ENCODE measurements at regions not wholly inside any gene's neighbourhood (a gene's known extent, or its start where the extent isn't known, plus 50 kb on each side); places are given as distances from the start of the nearest gene placed in this dataset.

DNA sequence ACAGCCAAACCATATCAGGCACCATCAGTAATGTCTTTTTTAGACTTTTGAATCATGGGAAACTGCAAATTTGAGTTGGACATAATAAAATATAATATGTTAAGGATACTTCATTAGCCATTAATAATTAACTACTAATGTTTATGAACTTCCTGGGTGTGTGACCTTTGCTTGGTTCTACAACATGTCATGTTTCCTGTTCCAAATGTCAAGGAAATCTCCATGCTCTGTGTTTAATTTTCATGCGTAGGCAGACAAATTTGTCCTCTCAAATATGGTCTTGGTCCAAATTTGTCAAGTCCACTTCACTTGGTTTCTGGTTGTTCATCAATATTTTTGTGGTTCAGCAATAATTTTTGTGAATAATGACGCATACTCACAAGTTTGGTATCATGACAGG is 410.5 kb downstream of the BMP2 start:
- no peak for DNase-seq

DNA sequence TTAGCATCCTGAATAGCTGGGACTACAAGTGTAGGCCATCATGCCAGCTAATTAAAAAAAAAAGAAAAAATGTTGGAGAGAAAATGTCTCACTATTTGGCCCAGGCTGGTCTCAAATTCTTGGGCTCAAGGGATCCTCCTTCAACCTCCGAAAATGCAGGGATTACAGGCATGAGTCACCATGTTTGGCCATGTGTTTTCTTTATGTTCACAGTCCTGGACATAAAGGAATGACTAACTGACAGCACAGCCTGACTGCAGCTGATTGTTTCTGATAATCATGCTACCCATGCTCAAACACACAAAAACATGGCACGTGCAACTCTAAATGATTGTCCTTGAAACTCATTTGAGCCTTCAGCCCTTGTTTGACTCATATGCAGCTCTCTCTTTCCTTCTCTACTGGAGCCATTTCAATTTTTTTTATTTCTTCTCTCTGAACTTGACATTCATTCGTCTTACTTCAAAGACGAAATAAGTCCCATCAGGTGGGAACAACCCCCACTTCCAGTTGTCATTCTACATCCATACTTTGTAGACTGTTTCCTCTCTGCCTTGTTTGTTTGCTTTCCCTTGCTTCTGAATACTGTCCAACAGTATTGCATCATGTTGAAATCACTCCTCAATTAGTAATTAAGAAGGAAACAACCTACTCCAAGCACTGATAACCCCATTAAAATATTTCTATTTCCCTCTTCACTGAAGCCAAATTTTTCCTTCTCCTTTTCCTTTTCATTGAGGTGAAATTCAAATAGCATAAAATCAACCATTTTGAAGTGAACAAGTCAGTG is 413.0 kb downstream of the BMP2 start:
- no peak for DNase-seq

DNA sequence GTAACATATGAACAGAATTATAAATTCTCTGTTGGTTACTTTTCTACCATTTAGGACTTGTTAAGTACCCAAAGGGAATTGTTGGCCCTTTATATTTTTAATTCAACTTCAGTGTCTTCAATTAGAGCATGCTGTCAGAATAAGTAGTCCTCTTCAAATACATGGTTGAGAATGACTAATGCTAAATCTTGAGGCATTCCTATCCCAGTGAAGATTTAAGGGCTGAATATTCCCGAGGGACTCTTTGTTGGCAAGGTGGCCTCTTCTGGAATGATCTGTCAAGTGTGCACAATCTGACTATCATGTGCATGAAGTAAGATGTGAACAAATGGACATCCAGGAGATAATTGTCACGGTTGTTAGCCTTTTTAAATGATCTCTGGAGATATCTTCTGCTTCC is 421.7 kb downstream of the BMP2 start:
- DNase-seq = no peak

- no peak for DNase-seq
Measured at GRCh38 chr20:7193681-7194080, 426.2 kb downstream of the BMP2 start.

- DNase-seq = no peak
Measured at GRCh38 chr20:7195704-7196103, 428.2 kb downstream of the BMP2 start.

GRCh38 chr20:7196481-7196880 is 429.0 kb downstream of the BMP2 start:
- DNase-seq = no peak

- DNase-seq = no peak
Measured at GRCh38 chr20:7199861-7200260, 432.4 kb downstream of the BMP2 start.

GRCh38 chr20:7207186-7207798 is 439.8 kb downstream of the BMP2 start:
- no peak for DNase-seq

DNA sequence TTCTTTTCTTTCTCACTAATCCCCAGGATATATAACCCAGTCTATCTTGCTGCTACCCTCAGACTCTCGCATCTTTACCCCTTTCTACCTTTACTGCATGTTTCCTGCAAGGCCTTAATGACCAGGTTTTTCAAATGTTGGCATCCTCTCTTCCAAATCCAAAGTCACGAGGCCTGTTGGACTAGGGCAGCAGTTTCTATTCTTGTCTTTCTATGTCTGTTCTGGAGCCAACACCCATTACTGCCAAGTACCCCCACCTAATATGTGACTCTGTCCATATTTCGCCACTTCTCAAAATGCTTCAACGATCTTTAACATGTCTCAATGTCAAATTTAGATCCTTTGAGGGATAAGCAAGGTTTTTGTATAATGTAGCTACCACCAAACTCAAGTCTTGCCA is 443.4 kb downstream of the BMP2 start:
- DNase-seq = no peak

DNA sequence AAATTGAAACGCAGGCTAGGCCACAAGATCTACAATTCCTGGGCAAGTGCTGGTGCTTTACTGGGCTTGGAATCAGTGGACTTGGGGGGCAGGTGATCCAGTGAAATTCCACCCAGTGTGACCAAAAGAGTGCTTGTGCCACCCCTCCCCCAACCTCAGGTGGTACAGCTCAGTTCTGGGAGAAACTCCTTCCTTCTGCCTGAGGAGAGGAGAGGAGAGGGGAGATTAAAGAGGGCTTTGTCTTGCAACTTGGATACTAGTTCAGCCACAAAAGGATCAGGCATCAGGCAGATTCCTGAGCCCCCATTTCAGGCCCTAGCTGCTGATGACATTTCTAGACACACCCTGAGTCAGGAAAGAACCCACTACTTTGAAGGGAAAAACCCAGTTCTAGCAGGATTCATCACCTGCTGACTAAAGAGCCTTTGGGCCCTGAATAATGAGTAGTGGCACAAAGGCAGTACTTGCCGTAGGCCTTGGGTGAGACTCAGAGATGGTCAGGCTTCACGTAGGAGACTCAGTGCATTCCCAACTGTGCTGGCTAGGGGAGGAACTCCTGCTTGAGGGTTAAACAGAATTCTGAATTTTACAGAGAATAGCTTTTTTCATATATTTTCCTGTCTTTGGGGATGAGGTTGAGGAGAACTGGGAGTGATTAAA is 446.7 kb downstream of the BMP2 start:
- no peak for DNase-seq

DNA sequence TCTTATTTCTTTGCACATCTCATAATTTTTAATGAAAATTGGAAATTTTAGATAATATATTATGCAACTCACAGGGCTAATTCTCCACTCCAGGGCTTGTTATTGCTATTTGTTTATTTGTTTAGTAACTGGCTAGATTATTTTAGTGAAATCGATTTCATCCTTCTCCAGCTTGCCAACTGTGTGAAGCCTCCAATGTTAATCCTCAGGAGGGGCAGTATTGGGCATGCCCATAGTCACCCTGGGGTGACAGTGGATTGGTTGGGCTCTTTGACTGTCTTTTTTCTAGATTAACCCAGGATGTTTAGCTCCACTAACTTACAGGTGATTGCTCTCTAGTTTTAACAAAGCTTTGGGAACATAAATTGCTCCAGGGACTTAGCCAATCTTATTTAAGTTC is 450.1 kb downstream of the BMP2 start:
- no peak for DNase-seq

DNA sequence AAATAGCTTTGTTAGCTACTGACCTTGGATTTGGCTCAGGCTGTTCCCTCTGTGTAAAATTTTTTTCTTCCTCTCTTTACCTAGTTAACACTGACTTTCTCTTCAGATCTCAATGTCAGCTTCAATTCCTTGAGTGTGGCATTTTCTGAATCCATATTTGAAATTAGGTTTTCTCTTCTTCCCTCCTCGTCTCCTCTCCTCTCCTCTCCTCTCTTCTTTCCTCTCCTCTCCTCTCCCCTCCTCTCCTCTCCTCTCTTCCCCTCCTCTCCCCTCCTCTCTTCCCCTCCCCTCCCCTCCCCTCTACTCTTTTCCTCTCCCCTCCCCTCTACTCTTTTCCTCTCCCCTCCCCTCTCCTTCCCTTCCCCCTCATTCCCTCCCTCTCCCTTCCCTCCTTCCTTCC is 453.3 kb downstream of the BMP2 start:
- DNase-seq = no peak

DNA sequence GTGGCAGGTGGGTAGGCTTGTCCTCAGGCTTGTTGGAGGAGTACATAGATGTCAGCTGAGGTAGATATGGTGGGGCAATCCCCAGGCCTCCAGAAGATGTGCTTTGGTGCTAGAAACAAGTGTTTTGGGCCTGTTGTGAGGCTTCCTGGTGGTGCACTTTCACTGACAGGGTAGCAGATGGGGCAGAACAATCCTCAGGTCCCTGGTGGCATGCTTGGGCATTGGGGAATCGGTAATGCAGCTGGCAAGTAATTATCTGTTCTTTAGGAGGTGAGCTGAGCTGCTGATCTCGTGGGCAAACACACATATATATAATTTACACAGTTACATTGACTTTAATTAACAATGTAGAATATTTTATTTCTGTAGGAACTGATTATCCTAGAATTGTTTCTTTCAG is 458.7 kb downstream of the BMP2 start:
- no peak for DNase-seq

- no peak for DNase-seq
Measured at GRCh38 chr20:7231303-7231702, 463.8 kb downstream of the BMP2 start.

- no peak for DNase-seq
Measured at GRCh38 chr20:7232796-7233195, 465.3 kb downstream of the BMP2 start.

- DNase-seq = no peak
Measured at GRCh38 chr20:7237251-7237650, 469.8 kb downstream of the BMP2 start.

- DNase-seq = no peak
Measured at GRCh38 chr20:7240490-7240889, 473.0 kb downstream of the BMP2 start.

DNA sequence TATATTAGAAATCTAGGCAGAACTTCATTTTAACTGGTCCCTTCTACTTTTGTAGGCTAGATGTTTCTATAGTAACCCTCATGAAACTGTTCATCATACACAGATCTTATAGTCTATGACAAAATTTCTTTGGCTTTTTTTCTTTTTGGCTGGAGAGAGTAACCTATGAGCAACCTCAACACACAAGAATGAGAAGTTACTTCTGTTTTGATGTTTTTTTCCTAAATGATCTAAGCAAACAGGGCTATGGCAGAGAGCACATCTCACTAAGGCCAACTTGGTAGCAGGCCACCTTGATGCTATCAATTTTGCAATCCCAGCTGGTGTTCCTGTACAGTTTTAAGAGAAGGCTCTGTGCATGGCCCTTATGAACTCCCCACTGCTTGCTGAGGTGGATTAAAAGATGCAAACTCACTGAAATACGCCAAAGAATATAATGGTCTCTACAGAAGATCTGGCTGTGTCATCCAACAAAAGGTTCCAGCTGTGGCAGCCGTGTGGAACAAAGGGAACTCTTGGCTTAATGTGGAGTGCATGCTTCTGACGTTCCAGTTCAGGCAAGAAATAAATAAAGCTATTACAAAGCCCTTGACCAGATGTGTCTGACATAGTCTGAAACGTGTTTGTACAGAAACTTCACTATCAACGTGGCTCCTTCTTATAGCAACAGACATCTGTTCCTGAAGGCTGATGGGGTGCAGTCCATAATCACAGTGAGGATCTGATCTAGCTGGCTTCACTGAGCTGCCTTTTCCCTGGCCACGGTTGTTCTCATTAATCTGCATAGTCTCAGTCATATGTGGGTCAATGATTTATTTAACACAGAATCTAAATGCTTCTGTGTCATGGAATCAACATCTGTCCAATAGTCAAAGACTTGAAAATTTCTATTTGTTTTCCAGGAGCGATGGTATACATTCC is 481.1 kb downstream of the BMP2 start:
- DNase-seq = no peak

DNA sequence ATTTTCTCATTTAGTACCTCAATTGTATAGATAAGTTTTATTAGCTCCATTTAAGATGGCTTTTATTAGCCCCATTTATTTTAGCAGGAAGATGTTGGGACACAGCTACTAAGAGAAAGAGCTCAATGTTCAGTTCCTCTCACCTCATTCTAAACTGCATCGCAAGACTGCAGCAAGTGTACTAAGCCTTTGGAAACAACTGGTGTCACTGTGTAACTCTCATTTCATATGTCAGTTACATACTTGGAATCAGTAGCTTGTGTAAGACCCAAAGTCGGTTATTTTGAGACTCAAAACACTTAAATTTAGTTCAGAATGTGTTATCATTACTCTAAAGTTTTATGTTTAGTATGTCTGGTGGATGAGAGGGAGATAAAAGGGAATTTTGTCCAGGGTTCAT is 482.9 kb downstream of the BMP2 start:
- DNase-seq = no peak

- DNase-seq = no peak
Measured at GRCh38 chr20:7257099-7257498, 489.6 kb downstream of the BMP2 start.

- no peak for DNase-seq
Measured at GRCh38 chr20:7257692-7258466, 490.4 kb downstream of the BMP2 start.

- no peak for DNase-seq
Measured at GRCh38 chr20:7262803-7263202, 495.3 kb downstream of the BMP2 start.

Data from activated CD4-positive, alpha-beta T cell treated with anti-CD3 and anti-CD28 coated beads, Interleukin-10, Interleukin-2, amounts not matched to agents 100 ng/mL and 50 ng/mL, durations not matched to agents 16 hours and 8 hours (primary cell).